HG03565 (cell line): ENCODE measurements at regions not wholly inside any gene's neighbourhood (a gene's known extent, or its start where the extent isn't known, plus 50 kb on each side); places are given as distances from the start of the nearest gene placed in this dataset.
A peak's percentile ranks its signal among the peaks of the same experiment; 100 is the strongest.
"Not testable (repeated sequence)": the region's sequence is repeated elsewhere in the genome, so short reads cannot be mapped to it uniquely, and the experiment has no call there.

Source experiments
- ATAC-seq: cut with Tn5 transposase; IDR thresholded peaks from one replicate; pipeline ENCODE4 v1.9.1; 2021; ENCODE audit warnings: mild to moderate bottlenecking, moderate library complexity; ENCODE audit not compliant: unreplicated experiment

DNA sequence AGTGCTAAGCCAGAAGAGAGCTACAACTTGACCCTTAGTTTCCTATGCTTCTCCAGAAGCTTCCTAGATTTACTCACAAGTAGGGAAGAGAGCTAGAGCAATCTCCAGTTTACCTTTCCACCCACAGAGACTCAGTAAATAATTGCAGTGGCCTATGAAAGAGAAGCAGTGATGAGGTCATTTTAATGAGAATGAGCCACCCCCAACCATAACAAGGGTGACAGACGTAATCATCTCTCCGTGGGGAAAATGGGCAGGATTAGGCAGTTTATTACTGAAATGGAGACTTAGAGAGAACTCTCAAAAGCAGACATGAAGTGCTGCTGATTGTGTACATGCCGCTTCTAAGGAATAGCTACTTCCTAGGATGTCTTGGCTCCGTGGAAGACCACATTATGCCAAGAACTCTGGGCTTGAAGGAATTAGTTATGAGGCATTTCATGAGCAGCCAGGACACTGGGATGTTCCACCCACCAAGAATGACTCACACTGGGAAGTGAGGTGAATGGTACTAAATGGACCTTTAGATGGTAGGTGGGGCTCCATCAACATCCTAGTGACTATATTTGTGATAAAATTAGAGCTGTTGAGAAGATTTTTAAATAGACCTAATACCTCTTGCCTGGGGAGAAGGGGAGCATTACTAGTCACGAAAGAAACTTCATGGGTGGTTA is 160.9 kb downstream of the EDEM1 start:
- ATAC-seq, result no peak

DNA sequence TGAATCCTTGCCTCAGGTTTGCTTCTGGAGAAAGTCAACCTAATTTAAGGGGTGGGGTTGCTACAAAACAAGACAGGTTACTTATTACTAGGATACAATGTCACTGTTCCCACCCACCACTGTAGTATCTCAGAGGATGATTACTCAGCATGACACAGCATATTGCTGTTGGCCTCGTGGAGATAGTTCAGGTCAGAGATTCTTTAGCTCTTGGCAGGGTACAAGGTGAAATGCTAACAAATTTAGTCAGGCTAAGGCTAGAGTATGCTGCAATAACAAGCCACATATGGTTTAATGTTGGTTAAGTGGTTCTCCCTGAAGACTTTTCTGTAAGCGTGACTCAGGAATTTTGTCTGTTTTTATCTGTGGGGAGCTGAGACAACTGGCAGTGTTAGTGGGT is 161.8 kb downstream of the EDEM1 start:
- no peak for ATAC-seq

DNA sequence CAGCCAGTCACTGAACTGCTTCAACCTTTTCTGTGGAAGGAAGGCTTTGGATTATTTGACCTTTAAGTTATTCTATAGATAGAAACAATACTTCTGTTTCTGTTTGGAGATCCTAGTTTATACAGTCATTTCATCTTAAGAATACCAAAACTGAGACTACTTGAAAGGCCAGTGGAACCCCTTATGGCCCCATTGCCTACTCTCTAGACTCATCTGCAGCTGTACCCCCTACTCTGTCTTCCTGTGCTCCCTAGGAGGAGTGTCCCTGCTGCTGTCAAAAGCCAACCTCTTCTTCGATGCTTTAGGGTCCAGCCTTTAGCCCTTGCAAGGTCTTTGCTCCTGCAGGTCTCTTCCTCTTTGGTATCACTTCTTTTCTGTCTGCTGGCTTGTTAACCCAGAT is 169.6 kb downstream of the EDEM1 start:
- no peak for ATAC-seq

DNA sequence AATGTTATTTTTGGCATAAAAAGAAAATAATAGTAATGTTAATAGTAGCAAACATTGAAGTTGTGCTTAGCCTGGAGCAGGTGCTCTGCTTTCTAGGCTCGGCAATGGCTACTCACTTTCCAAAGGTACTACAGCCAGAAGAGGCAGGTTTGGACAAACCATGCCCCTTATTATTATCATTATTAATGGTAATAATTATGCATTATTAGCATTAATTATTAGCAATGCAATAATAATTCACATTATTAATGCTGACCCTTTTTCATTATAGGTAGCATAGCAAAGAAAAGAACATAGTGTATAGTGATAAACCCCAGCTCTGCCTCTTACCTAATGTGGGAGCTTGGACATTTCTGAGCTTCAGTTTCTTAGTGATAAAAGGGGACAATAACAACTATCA is 171.4 kb downstream of the EDEM1 start:
- no peak for ATAC-seq

DNA sequence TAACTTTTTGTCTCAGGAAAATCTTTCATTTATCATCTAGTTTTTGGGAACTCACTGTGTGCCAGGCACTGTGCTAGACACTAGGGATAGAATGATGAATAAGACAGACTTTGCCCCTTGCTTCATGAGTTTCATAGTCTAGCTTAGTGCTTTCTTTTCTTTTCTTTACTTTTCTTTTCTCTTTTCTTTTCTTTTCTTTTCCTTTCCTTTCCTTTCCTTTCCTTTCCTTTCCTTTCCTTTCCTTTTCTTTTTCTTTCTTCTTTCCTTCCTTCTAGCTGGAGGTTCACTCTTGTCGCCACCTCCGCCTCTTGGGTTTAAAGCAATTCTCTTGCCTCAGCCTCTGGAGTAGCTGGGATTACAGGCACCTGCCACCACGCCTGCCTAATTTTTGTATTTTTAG is 172.9 kb downstream of the EDEM1 start:
- no peak for ATAC-seq

DNA sequence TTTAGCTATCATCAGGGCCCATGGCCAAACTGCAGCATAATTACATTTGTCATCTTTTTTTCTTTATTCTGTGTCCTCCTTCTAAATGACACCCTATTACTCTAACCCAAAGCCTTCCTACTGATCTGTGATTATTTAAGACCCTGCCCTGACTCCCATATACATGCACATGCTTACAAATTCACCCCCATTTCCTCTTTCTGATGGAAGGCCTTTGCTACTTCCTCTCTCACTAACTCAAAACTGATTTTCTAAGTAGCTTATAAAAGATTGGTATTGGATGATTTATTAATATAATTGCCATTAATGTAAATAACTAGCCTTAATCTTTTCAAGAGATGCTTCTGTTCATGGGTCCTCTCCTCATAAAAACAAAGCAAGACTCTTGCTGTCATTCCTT is 179.2 kb downstream of the EDEM1 start:
- no peak for ATAC-seq

DNA sequence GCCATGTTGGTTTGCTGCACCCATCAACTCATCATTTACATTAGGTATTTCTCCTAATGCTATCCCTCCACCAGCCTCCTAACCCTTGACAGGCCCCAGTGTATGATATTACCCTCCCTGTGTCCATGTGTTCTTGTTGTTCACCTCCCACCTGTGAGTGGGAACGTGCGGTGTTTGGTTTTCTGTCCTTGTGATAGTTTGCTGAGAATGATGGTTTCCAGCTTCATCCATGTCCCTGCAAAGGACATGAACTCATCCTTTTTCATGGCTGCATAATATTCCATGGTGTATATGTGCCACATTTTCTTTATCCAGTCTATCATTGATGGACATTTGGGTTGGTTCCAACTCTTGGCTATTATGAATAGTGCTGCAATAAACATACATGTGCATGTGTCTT is 184.0 kb downstream of the EDEM1 start:
- ATAC-seq, result not testable (repeated sequence)

DNA sequence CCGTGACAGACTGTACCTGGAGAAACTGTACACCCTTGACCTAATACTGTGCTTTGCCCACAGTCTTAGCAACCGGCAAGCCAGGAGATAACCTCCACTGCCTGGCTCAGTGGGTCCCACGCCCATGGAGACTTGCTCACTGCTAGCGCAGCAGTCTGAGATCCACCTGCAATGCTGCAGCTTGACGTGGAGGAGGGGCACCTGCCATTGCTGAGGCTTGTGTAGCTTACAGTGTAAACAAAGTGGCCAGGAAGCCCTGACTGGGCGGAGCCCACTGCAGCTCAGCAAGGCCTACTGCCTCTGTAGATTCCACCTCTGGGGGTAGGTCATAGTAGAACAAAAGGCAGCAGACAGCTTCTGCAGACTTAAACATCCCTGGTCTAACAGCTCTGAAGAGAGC is 189.3 kb downstream of the EDEM1 start:
- ATAC-seq, result no peak

DNA sequence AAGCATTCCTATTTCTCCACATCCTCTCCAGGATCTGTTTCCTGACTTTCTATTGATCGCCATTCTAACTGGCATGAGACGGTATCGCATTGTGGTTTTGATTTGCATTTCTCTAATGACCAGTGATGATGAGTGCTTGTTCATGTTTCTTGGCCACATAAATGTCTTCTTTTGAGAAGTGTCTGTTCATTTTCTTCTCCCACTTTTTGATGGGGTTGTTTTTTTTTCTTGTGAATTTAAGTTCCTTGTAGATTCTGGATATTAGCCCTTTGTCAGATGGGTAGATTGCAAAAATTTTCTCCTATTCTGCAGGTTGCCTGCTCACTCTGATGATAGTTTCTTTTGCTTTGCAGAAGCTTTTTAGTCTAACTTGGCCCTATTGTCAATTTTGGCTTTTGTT is 191.8 kb downstream of the EDEM1 start:
- not testable (repeated sequence) for ATAC-seq

DNA sequence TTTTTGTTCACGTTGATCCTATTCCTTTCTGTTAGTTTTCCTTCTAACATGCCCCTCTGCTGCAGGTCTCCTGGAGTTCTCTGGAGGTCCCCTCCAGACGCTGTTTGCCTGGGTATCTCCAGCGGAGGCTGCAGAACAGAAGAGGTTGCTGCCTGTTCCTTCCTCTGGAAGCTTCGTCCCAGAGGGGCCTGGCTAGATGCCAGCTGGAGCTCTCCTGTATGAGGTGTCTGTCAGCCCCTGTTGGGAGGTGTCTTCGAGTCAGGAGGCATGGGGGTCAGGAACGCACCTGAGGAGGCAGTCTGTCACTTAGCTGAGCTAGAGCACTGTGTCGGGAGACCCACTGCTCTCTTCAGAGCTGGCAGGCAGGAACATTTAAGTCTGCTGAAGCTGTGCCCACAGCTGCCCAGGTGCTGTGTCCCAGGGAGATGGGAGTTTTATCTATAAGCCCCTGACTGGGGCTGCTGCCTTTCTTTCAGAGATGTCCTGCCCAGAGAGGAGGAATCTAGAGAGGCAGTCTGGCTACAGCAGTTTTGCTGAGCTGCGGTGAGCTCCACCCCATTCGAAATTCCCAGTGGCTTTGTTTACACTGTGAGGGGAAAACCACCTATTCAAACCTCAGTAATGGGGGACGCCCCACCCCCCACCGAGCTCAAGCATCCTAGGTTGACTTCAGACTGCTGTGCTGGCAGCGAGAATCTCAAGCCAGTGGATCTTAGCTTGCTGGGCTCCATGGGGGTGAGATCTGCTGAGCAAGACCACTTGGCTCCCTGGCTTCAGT is 196.2 kb downstream of the EDEM1 start:
- ATAC-seq, result not testable (repeated sequence)

DNA sequence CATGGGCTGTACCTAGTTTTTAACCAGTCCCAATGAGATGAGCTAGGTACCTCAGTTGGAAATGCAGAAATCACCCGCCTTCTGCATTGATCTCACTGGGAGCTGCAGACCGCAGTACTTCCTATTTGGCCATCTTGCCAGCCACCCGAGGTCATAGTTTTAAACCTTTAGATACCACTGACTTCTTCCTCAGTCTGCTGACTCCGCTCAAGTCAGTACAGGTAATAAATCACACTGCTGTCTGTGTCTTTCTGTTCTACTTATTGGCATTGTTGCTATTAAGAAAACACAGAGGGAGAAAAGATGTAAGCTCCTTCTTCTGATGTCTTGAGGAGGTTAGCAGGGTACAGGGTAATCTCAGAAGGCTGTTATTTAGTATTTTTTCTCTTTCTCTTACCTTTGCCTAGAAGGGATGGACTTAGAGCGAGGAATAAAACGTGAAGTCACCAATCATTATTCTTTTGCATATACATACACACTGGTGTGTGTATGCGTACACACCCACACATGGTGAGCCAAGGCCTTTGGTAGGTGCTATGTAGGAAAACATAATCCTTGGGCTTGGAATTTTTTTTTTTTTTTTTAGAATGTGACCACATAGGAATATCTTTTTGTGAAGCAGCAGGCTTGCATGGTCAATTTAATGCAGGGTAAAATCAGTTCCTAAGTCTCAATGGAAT is 197.2 kb downstream of the EDEM1 start:
- ATAC-seq, result no peak

DNA sequence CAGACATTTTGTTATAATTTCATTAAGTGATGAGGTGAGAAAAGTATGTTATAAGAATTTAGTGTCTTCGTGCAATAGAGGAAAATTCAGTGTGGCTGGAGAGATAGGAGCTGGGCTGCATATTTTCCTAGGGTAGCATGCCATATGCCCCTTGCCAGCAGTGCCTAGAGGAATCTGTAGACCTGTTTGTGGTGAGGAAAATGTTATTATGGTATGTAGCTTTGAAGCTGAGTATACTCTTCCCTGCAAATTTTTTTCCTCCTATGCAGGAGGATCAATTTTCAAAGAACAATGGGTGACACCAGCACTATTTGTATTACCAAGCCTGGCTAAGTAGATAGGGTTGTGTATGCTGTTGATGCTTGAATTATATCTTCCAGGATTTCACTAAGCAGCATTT is 200.6 kb downstream of the EDEM1 start:
- ATAC-seq, result no peak

DNA sequence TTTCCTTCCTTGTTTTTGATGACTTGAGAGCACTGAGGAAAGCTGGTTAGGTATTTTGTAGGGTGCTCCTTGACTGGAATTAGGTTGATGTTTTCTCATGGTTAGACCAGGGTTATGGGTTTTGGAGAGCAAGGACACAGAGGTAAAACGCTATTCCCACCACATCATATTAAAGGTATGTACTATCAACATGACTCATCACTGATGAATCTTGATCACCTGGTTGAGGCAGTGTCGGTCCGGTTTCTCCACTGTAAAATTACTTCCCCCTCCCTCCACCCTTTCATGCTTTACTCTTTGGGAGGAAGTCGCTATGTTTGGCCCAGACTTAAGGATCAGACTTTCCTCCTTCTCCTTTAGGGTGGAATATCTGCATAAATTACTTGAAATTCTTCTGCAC is 201.6 kb downstream of the EDEM1 start:
- no peak for ATAC-seq

DNA sequence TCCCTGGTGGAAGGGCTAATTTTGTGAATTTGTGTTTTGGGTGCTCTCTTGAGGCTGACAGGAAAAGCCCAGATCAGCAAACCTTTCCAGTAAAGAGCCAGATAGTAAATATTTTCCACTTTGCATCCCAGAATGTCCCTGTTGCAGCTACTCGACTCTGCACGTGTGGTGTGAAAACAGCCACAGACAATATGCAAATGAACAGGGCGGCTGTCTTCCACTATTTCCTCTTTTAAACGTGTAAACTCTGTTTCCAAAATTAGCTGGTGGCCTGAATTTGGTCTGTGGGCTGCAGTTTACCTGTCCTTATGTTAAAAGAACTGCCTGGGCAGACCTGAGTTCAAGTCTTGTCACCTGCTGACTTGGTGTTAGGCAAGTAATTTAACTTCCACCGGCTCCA is 202.7 kb downstream of the EDEM1 start:
- peak; percentile 54 for ATAC-seq

DNA sequence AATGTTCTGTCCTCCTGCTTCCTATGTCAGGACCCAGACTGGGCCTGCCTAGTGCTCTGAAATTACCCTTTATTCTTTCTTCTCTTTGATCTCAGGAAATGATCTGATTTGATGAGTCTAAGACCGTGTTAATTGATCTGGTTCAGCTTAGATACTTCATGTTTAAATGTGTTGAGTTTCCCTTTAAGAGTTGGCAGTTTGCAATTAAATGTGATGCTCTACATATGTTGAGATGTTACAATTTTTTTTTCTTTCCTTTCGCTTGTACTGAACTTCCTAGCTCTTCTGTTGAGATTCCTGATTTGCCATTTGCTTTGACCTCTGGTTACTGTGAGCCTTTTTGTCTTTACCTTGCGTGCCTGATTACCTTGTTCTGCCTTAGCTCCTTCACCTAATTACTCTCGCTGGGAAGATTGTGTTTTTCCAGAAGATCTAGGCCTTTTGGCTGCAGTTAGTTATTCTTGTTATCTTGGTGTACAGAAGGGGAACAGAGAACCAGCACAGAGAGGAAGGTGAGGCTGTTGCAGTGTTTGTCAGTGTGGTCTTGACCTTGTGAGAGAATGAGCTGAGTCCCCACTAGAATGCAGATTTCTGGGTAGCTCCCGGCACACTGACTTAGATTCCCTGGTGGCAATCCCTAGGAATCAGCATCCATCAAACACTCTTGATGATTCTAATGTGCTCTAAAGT is 203.6 kb downstream of the EDEM1 start:
- no peak for ATAC-seq

DNA sequence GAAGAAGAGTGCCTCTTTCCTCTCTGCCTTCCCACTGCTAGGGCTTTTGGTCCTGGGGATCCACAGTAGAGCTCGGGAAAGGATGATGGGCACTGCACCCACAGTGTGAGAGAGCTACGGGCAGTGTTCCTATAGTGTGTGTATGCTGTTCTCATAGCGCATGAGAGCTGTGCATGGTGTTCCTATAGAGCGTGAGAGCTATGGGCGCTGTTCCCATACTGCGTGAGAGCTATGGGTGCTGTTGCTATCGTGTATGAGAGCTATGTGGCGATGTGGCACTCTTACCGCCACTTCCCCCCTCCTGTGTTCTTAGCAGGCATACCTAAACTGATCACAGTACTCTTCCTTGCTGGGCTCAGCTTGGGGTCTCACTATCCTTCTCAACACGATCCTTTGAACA is 213.5 kb downstream of the EDEM1 start:
- ATAC-seq, result no peak

DNA sequence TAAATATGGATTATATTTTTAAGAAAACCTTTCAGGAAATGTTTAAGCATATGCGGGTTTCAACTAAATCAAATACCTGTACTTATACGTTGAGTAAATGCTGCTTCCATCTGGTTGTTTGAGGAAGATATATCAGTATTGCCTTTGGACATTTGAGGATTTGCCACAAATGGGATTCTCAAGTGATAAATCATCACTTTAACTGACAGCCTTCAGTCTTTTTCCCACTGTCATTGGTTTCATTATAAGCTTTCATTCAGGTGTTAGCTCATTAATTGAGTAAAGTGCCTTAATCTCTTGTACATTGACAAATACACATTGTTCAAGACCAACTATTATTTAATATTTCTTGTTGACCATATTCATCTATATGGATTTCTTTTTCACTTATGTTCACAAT is 217.2 kb downstream of the EDEM1 start:
- ATAC-seq, result no peak

DNA sequence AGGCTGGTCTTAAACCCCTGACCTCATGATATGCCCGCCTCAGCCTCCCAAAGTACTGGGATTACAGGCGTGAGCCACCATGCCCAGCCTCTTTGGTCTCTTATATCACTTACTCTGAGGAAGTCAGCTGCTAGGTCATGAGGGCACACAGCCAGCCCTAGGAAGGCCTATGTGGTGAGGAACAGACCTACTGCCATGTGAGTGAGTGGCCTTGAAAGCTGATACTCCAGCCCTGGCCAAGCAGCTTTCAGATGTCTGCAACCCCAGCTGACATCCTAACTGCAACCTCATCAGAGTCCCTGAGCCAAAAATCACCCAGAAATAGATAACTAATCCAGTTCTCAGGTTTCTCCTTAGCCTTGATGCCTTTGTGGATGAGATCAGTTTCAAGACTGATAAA is 224.3 kb downstream of the EDEM1 start:
- no peak for ATAC-seq

DNA sequence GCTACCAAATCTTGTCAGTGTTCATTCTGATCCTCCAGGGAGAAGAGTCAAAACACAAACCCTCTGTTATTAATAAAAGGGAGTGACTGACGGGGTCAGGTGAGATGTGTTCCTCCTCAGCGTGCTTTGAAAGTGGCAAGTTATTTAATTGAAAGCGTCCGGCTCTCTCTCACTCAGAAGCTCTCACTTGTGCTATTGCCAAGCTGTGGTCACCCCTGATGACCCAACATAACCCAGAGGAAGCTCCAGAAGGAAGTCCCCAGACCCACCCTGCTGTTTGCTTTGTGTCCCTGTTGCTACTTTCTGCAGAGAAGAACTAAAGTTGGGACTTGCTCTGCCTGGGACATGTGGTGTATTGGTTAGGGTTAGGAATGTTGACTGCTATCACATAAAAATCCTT is 235.6 kb downstream of the EDEM1 start:
- ATAC-seq, result no peak

DNA sequence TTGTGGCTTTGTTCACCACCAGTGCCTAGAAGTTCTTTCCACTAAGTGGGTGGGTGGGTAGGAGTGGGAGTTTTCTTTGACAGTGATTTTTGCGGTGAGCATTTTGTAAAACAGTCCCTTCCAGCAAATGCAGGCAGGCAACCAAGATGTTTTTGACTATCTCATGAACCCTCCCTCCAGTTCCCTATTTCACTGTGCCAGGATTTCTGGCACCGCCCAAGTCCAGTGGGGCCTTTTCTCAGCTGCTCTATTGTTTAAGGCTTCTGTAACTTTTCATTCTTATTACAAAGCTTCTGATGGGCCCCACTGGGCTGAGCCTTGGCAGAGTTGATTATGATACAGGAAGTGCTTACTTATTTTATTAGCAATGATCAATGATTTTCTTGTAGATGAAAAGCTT is 236.0 kb downstream of the EDEM1 start:
- ATAC-seq, result no peak

DNA sequence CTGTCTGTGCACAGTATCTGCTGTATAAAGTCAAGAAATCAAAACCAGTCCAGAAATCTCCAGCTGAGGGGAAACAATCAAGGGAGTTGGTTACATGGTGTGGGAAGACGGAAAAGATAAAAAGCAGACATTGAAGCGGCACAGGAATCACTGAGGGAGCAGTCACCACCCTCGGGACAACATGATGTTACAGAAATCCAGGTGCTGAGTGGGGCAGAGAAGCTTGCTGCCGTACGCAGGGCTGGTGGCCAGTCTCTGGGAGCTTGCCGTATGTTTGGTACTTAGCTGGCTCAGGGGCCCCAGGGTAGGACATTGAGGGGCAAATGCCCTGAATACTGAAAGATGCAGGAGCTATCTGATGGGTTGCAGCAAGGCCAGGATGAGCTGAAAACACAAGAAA is 237.9 kb downstream of the EDEM1 start:
- ATAC-seq, result no peak
